H9 (cell line): ENCODE measurements at regions not wholly inside any gene's neighbourhood (a gene's known extent, or its start where the extent isn't known, plus 50 kb on each side); places are given as distances from the start of the nearest gene placed in this dataset.

ENCODE experiments used
- DNase-seq: peaks from one replicate; pipeline ENCODE4 v3.0.0-alpha.2; 2017
- H2AFZ ChIP-seq: one replicate; pipeline ENCODE4 v1.6.1; 2013; ENCODE audit warnings: mild to moderate bottlenecking, low read length, control low read depth, moderate library complexity
- H2AK5ac ChIP-seq: 2 replicates; pipeline ENCODE4 v1.6.1; 2013; ENCODE audit warnings: low read length, control low read depth, mixed read lengths; ENCODE audit not compliant: insufficient read length
- H2BK120ac ChIP-seq: one replicate; pipeline ENCODE4 v1.6.1; 2013; ENCODE audit warnings: low read depth, mild to moderate bottlenecking, low read length, control low read depth, inconsistent platforms; ENCODE audit not compliant: poor library complexity, severe bottlenecking
- H2BK12ac ChIP-seq: 2 replicates; pipeline ENCODE4 v1.6.1; 2013; ENCODE audit warnings: low read length, control low read depth, mixed read lengths, low read depth; ENCODE audit not compliant: insufficient read length
- H2BK15ac ChIP-seq: 2 replicates; pipeline ENCODE4 v1.6.1; 2013; ENCODE audit warnings: low read depth, low read length, control low read depth
- H2BK20ac ChIP-seq: one replicate; pipeline ENCODE4 v1.6.1; 2013; ENCODE audit warnings: low read depth, mild to moderate bottlenecking, low read length, control low read depth, inconsistent platforms; ENCODE audit not compliant: poor library complexity, severe bottlenecking
- H2BK5ac ChIP-seq: 2 replicates; pipeline ENCODE4 v1.6.1; 2013; ENCODE audit warnings: low read length, control low read depth, mixed read lengths; ENCODE audit not compliant: insufficient read length
- H3K14ac ChIP-seq: 2 replicates; pipeline ENCODE4 v1.6.1; 2013; ENCODE audit warnings: low read length, control low read depth; ENCODE audit not compliant: insufficient read depth
- H3K18ac ChIP-seq: 2 replicates; pipeline ENCODE4 v1.6.1; 2013; ENCODE audit warnings: low read depth, mild to moderate bottlenecking, mixed read lengths, low read length, control low read depth; ENCODE audit not compliant: insufficient read length
- H3K23ac ChIP-seq: 2 replicates; pipeline ENCODE4 v1.6.1; 2013; ENCODE audit warnings: low read length, control low read depth, mixed read lengths, low read depth; ENCODE audit not compliant: insufficient read length
- H3K23me2 ChIP-seq: 2 replicates; pipeline ENCODE4 v1.6.1; 2013; ENCODE audit warnings: low read depth, mild to moderate bottlenecking, mixed read lengths, low read length, control low read depth; ENCODE audit not compliant: insufficient read length, poor library complexity, severe bottlenecking
- H3K27ac ChIP-seq: 2 replicates; pipeline ENCODE4 v1.5.1; 2013; ENCODE audit warnings: low read length, control low read depth, mixed read lengths, low read depth; ENCODE audit not compliant: insufficient read length
- H3K27me3 ChIP-seq: 2 replicates; pipeline ENCODE4 v1.6.1; 2013; ENCODE audit warnings: low read length, control low read depth, inconsistent platforms; ENCODE audit not compliant: insufficient read depth
- H3K4ac ChIP-seq: 2 replicates; pipeline ENCODE4 v1.6.1; 2013; ENCODE audit warnings: low read depth, mild to moderate bottlenecking, control low read depth, inconsistent platforms, low read length, moderate library complexity
- H3K4me1 ChIP-seq: 2 replicates; pipeline ENCODE4 v1.6.1; 2013; ENCODE audit warnings: low read length, control low read depth, inconsistent platforms; ENCODE audit not compliant: insufficient read depth
- H3K4me2 ChIP-seq: 2 replicates; pipeline ENCODE4 v1.6.1; 2013; ENCODE audit warnings: low read length, control low read depth, mixed read lengths; ENCODE audit not compliant: insufficient read length, insufficient read depth
- H3K56ac ChIP-seq: 2 replicates; pipeline ENCODE4 v1.6.1; 2013; ENCODE audit warnings: low read depth, mild to moderate bottlenecking, mixed read lengths, low read length, control low read depth; ENCODE audit not compliant: insufficient read length
- H3K79me1 ChIP-seq: 2 replicates; pipeline ENCODE4 v1.6.1; 2013; ENCODE audit warnings: low read depth, mild to moderate bottlenecking, moderate library complexity, low read length, control low read depth, inconsistent platforms; ENCODE audit not compliant: insufficient read depth, poor library complexity, severe bottlenecking
- H3K79me2 ChIP-seq: 2 replicates; pipeline ENCODE4 v1.6.1; 2013; ENCODE audit warnings: low read length, control low read depth, inconsistent platforms; ENCODE audit not compliant: insufficient read depth
- H3K9ac ChIP-seq: 2 replicates; pipeline ENCODE4 v1.6.1; 2013; ENCODE audit warnings: low read length, control low read depth, mixed read lengths; ENCODE audit not compliant: insufficient read length; ENCODE audit errors: extremely low read depth
- H3K9me3 ChIP-seq: one replicate; pipeline ENCODE4 v1.6.1; 2013; ENCODE audit warnings: low read depth, low read length, inconsistent platforms; ENCODE audit not compliant: control insufficient read depth
- H3T11ph ChIP-seq: one replicate; pipeline ENCODE4 v1.6.1; 2013; ENCODE audit warnings: mild to moderate bottlenecking, low read length, control low read depth, inconsistent platforms
- H4K20me1 ChIP-seq: one replicate; pipeline ENCODE4 v1.6.1; 2013; ENCODE audit not compliant: control insufficient read depth, insufficient read length, insufficient read depth
- H4K5ac ChIP-seq: 2 replicates; pipeline ENCODE4 v1.6.1; 2013; ENCODE audit warnings: low read depth, mild to moderate bottlenecking, mixed read lengths, low read length, control low read depth; ENCODE audit not compliant: insufficient read length
- H4K8ac ChIP-seq: replicated peaks from 2 replicates; pipeline ENCODE4 v1.6.1; 2013; ENCODE audit warnings: low read length, control low read depth, mixed read lengths, low read depth; ENCODE audit not compliant: insufficient read length
- H4K91ac ChIP-seq: 2 replicates; pipeline ENCODE4 v1.6.1; 2013; ENCODE audit warnings: low read depth, mild to moderate bottlenecking, moderate library complexity, mixed read lengths, low read length, control low read depth; ENCODE audit not compliant: insufficient read length
- H3K27ac Mint-ChIP-seq, 3 experiments: 2 replicates in 2 of 3; 3 replicates in 1 of 3; pipeline ENCODE4 v1.8.0; 2020 to 2021; ENCODE audit warnings: mixed read lengths in 3 of 3, mild to moderate bottlenecking in 1 of 3, moderate library complexity in 1 of 3
- H3K27me3 Mint-ChIP-seq: 2 replicates; pipeline ENCODE4 v1.8.0; 2021; ENCODE audit warnings: low read depth, mild to moderate bottlenecking, moderate library complexity, mixed read lengths
- H3K36me3 Mint-ChIP-seq, 3 experiments: 2 replicates in 2 of 3; 3 replicates in 1 of 3; pipeline ENCODE4 v1.8.0; 2020 to 2021; ENCODE audit warnings: low read depth in 3 of 3, mixed read lengths in 3 of 3; ENCODE audit not compliant: insufficient read depth in 1 of 3
- H3K4me1 Mint-ChIP-seq, 2 experiments: 2 replicates each; pipeline ENCODE4 v1.8.0; 2020; ENCODE audit warnings: mixed read lengths in 2 of 2
- H3K4me3 Mint-ChIP-seq, 2 experiments: 2 replicates in 1 of 2; 3 replicates in 1 of 2; pipeline ENCODE4 v1.8.0; 2020 to 2021; ENCODE audit warnings: mild to moderate bottlenecking in 2 of 2, mixed read lengths in 2 of 2, moderate library complexity in 1 of 2
- H3K9me3 Mint-ChIP-seq, 2 experiments: 2 replicates in 1 of 2; 3 replicates in 1 of 2; pipeline ENCODE4 v1.8.0; 2020; ENCODE audit warnings: mild to moderate bottlenecking in 2 of 2, mixed read lengths in 2 of 2, moderate library complexity in 1 of 2
- CTCF ChIP-seq: fragments of 200-600 bp; sonication (generic); conservative IDR thresholded peaks from 3 replicates; pipeline ENCODE4 v1.8.0; 2021; ENCODE audit warnings: antibody characterized with exemption, mild to moderate bottlenecking
- WGBS: extraction: QIAGEN DNeasy Blood & Tissue Kit; methylation state at CpG from one replicate; pipeline ENCODE4 v1.1.7; 2013; ENCODE audit warnings: missing lambda C conversion rate, low lambda C conversion rate, mixed read lengths; ENCODE audit not compliant: insufficient read length; ENCODE audit errors: extremely low coverage; 5-methylcytosine and 5-hydroxymethylcytosine counted together

- no peak overlapping the region for H3K4me3 Mint-ChIP-seq
- DNase-seq, result no peak
- no peak overlapping the region for H3T11ph ChIP-seq
- H3K14ac ChIP-seq, result no peak overlapping the region
- H2BK12ac ChIP-seq, result no peak overlapping the region
- H2BK20ac ChIP-seq, result no peak overlapping the region
- no peak overlapping the region for H3K4ac ChIP-seq
- no peak overlapping the region for H2AFZ ChIP-seq
- no peak overlapping the region for H3K23ac ChIP-seq
- no CpG with 5 or more reads among the region's 15 CpGs for WGBS
- H3K56ac ChIP-seq, result no peak overlapping the region
- H3K4me1 ChIP-seq, result peaks cover 3% of the 10 kb centered on the region; the same call in 1 of the 2 replicates
- no peak overlapping the region for H3K4me2 ChIP-seq
- no peak overlapping the region for H3K27ac Mint-ChIP-seq
- H3K18ac ChIP-seq, result no peak overlapping the region
- no peak overlapping the region for H4K5ac ChIP-seq
- TF ChIP-seq CTCF, result no peak
- H3K9me3 ChIP-seq, result no peaks in the 10 kb centered on the region
- no peaks in the 10 kb centered on the region for H3K27me3 ChIP-seq
- H2BK5ac ChIP-seq, result no peak overlapping the region
- H3K9me3 Mint-ChIP-seq, result no peaks in the 10 kb centered on the region
- no peaks in the 10 kb centered on the region for H3K79me1 ChIP-seq
- H3K27ac ChIP-seq, result no peak overlapping the region
- no peak overlapping the region for H2AK5ac ChIP-seq
- no peak overlapping the region for H2BK120ac ChIP-seq
- no peaks in the 10 kb centered on the region for H3K79me2 ChIP-seq
- H4K91ac ChIP-seq, result no peak overlapping the region
- no peaks in the 10 kb centered on the region for H4K20me1 ChIP-seq
- peaks cover 40 to 48% of the 10 kb centered on the region in 2 experiments for H3K4me1 Mint-ChIP-seq
- H3K36me3 Mint-ChIP-seq, result no peaks in the 10 kb centered on the region
- H3K9ac ChIP-seq, result no peak overlapping the region
- H3K27me3 Mint-ChIP-seq, result peaks cover 6% of the 10 kb centered on the region
- H2BK15ac ChIP-seq, result no peak overlapping the region
- no peaks in the 10 kb centered on the region for H3K23me2 ChIP-seq
- no peak overlapping the region for H4K8ac ChIP-seq
Observed at GRCh38 chr19:30253581-30253996, 118.6 kb upstream of the ZNF536 start.
